ENCODE measurements at regions not wholly inside any gene's neighbourhood (a gene's known extent, or its start where the extent isn't known, plus 50 kb on each side); places are given as distances from the start of the nearest gene placed in this dataset.

GRCh38 chr9:95813923-95814322 lies 61.6 kb upstream of the ERCC6L2 start:
- intact Hi-C loops (cut with micrococcal nuclease) = no loop called here
- H3K4me3 Mint-ChIP-seq = no peak overlapping the region
- no peak overlapping the region for H3K27ac Mint-ChIP-seq
- Histone ChIP-seq H2AFZ (ENCODE audit: insufficient read depth, low read depth, low read length, poor library complexity, severe bottlenecking) (no peak overlapping the region), H3K4me1 (ENCODE audit: control insufficient read depth in 2 of 2, insufficient read depth in 2 of 2, low read length in 2 of 2) (no peaks in the 10 kb centered on the region), H3K79me2 (ENCODE audit: control insufficient read depth, insufficient read depth, low read length) (no peaks in the 10 kb centered on the region), H3K4me3 (ENCODE audit: control extremely low read depth in 1 of 5, extremely low read depth in 1 of 5, insufficient read depth in 1 of 5, low read depth in 2 of 5, low read length in 4 of 5) (no peak overlapping the region), H3K9ac (ENCODE audit: low read length) (no peak overlapping the region), H3K9me3 (ENCODE audit: control extremely low read depth in 1 of 3, control insufficient read depth in 2 of 3, insufficient read depth in 1 of 3, low read length in 2 of 3) (peaks cover 0 to 4% (median 0%) of the 10 kb centered on the region in 3 donors), H3K4me2 (replicated peaks; ENCODE audit: low read depth, low read length, poor library complexity, severe bottlenecking) (no peak overlapping the region), H3K27me3 (replicated peaks in 1 of 4; ENCODE audit: control extremely low read depth in 1 of 4, control insufficient read depth in 3 of 4, insufficient read depth in 4 of 4, low read length in 3 of 4) (no peaks in the 10 kb centered on the region), H4K20me1 (ENCODE audit: control insufficient read depth, insufficient read depth, low read length, poor library complexity, severe bottlenecking) (no peaks in the 10 kb centered on the region), H3K27ac (ENCODE audit: low read length in 2 of 2) (no peak overlapping the region), H3K36me3 (replicated peaks in 1 of 2; ENCODE audit: control extremely low read depth in 1 of 2, control insufficient read depth in 1 of 2, extremely low read depth in 1 of 2, insufficient read depth in 2 of 2, low read length in 1 of 2) (no peaks in the 10 kb centered on the region)
- ATAC-seq (ENCODE audit: low read depth) = no peak
- POLR2A ChIA-PET = no interaction called here
- no peak for DNase-seq
- no peaks in the 10 kb centered on the region for H3K9me3 Mint-ChIP-seq (ENCODE audit: insufficient read depth)
- H3K27me3 Mint-ChIP-seq = no peaks in the 10 kb centered on the region
- no peaks in the 10 kb centered on the region for H3K4me1 Mint-ChIP-seq
- TF ChIP-seq CTCF (IDR thresholded peaks at IDR 0.05) = no peak
- no peak for TF ChIP-seq EZH2 (IDR thresholded peaks at IDR 0.05; ENCODE audit: borderline replicate concordance, insufficient read depth, low read depth, low read length, poor library complexity, severe bottlenecking)
- CTCF ChIA-PET = interaction anchor here (1.2 kb wide), 1 partner anchor 503 kb away, joined by 6 read pairs; no protein-coding TSS in a partner anchor

GRCh38 chr9:95810814-95811213 lies 64.7 kb upstream of the ERCC6L2 start:
- Mint-ChIP-seq H3K27ac (no peak overlapping the region), H3K4me1 (peaks cover 6% of the 10 kb centered on the region), H3K4me3 (no peak overlapping the region), H3K27me3 (peaks cover 3% of the 10 kb centered on the region), H3K9me3 (ENCODE audit: insufficient read depth) (no peaks in the 10 kb centered on the region)
- Histone ChIP-seq H3K4me2 (replicated peaks; ENCODE audit: low read depth, low read length, poor library complexity, severe bottlenecking) (no peak overlapping the region), H3K27me3 (replicated peaks in 1 of 4; ENCODE audit: control extremely low read depth in 1 of 4, control insufficient read depth in 3 of 4, insufficient read depth in 4 of 4, low read length in 3 of 4) (no peaks in the 10 kb centered on the region), H3K9ac (ENCODE audit: low read length) (no peak overlapping the region), H3K27ac (ENCODE audit: low read length in 2 of 2) (no peak overlapping the region), H4K20me1 (ENCODE audit: control insufficient read depth, insufficient read depth, low read length, poor library complexity, severe bottlenecking) (no peaks in the 10 kb centered on the region), H3K4me3 (ENCODE audit: control extremely low read depth in 1 of 5, extremely low read depth in 1 of 5, insufficient read depth in 1 of 5, low read depth in 2 of 5, low read length in 4 of 5) (no peak overlapping the region), H2AFZ (ENCODE audit: insufficient read depth, low read depth, low read length, poor library complexity, severe bottlenecking) (no peak overlapping the region), H3K79me2 (ENCODE audit: control insufficient read depth, insufficient read depth, low read length) (no peaks in the 10 kb centered on the region), H3K4me1 (ENCODE audit: control insufficient read depth in 2 of 2, insufficient read depth in 2 of 2, low read length in 2 of 2) (no peaks in the 10 kb centered on the region), H3K9me3 (ENCODE audit: control extremely low read depth in 1 of 3, control insufficient read depth in 2 of 3, insufficient read depth in 1 of 3, low read length in 2 of 3) (peaks cover 0 to under 1% (median 0%) of the 10 kb centered on the region in 3 donors), H3K36me3 (replicated peaks in 1 of 2; ENCODE audit: control extremely low read depth in 1 of 2, control insufficient read depth in 1 of 2, extremely low read depth in 1 of 2, insufficient read depth in 2 of 2, low read length in 1 of 2) (no peaks in the 10 kb centered on the region)
- ATAC-seq (ENCODE audit: low read depth) = no peak
- POLR2A ChIA-PET = no interaction called here
- DNase-seq = no peak
- no peak for TF ChIP-seq EZH2 (IDR thresholded peaks at IDR 0.05; ENCODE audit: borderline replicate concordance, insufficient read depth, low read depth, low read length, poor library complexity, severe bottlenecking)
- CTCF ChIA-PET = no interaction called here
- intact Hi-C loops (cut with micrococcal nuclease) = no loop called here
